ENCODE measurements at regions not wholly inside any gene's neighbourhood (a gene's known extent, or its start where the extent isn't known, plus 50 kb on each side); places are given as distances from the start of the nearest gene placed in this dataset.
A peak's percentile ranks its signal among the peaks of the same experiment; 100 is the strongest.
"Not testable (repeated sequence)": the region's sequence is repeated elsewhere in the genome, so short reads cannot be mapped to it uniquely, and the experiment has no call there.

DNA sequence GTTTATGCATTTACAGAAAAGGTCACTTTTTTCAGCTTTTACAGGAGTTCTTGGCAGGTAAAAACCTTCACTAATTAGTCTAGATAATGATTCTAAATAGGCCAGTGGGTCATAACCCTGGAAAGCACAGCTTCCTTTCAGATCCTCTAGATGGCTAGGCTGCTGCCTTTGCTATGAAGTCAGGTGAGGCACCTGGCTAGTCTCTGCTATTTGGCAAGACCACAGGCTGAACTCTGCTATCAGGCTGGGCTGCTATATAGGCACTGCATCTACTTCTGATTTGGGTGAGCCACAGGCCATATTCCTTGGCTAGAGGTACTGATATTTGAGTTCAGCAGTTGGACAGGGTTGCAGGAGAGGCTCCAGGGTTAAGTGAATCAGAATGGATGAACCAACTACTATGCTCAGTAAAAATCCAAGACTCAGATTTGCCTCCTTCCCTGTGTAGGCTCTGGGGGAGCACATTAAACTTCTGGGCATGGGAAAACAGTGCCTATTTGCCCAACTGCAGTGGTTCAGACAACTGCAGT lies 665.7 kb upstream of the TBL1XR1 start:
- no peak for DNase-seq

GRCh38 chr3:177871267-177871666 lies 665.0 kb upstream of the KCNMB2 start:
- not testable (repeated sequence) for DNase-seq

- no peak for DNase-seq
Observed at GRCh38 chr3:177878192-177878591, 658.0 kb upstream of the KCNMB2 start.

DNA sequence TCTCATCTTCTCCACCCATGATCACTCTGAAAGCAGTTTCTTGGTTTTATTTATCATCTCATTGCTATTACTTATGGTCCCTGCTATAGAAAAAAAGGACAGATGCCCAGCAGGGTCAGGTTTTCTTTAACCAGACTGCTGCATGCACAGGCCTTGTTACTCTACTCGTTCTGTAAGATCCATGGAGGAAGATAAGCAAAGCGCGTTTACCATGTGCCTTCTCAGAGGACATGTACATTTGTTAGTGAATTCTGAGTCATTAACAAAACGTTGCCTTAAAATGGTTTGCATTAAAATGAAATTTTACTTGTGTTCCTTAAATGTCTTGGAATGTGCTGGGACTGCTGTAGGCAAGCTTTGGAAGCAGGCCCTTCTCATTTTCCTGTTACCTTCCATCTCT lies 657.3 kb upstream of the KCNMB2 start:
- no peak for DNase-seq

GRCh38 chr3:177881351-177881750 lies 654.9 kb upstream of the KCNMB2 start:
- DNase-seq, result no peak

DNA sequence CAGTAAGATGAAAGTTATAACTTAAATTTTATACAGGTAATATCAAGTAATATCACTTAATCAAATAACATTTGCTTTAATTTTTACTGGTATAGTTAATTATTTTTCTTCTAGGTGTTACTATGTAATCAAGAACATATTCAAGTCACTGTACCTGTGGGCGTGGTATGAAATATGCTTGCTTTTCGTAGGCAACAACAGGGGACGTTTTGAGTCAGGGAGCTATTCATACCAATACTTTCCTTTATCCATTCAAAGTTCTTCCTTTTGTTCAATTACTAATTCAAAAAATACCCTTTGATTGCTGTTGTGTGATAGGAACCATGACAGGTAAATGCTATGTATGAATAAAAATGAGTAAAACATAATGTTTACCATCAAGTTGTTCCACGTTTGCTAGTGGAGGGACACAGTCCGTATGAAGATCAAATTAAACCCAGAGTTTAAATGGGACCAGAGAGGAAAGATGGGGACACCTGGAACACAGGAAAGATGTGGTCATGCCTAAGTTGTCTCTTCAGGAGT lies 654.0 kb upstream of the KCNMB2 start:
- no peak for DNase-seq

- DNase-seq, result no peak
Observed at GRCh38 chr3:177883091-177883490, 653.1 kb upstream of the KCNMB2 start.

DNA sequence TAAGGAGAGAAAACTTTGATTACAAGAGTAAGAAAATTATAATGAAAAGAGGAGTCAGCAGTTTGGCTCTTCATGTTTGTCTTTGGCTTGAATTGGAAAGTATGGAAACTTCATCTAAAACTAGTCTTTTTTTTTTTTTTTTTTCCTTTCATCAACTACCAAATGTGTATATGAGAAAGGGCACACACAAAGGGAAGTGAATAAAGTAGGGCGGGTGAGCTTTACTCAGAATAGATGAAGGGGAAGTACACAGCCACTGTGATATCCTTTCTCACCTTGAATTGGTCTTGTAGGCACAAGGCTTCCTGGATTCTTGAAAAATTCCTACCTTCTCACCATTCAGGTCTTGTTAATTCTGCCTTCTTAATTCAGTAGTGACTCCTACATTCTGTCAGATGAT lies 652.3 kb upstream of the KCNMB2 start:
- no peak for DNase-seq

DNA sequence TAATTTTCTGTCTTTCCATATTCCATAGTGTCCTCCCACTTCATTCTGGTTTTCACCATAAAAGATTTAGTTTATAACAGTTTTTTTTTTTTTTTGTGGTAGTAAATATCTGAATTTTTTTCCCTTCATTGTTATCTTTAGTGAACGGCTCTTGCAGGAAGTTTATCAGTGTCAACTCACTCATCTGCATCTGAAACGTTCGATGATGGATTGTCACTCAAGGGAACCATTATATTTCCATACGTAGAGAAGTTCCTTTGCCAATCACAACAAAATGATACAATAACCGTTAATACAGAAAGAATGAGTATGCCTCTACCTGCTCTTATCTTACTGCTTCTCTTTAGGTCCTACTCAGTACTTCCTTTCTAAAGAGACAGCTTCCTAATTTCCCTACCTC lies 651.2 kb upstream of the KCNMB2 start:
- DNase-seq, result no peak

- no peak for DNase-seq
Observed at GRCh38 chr3:177886501-177886900, 649.7 kb upstream of the KCNMB2 start.

- no peak for DNase-seq
Observed at GRCh38 chr3:177887475-177887874, 648.8 kb upstream of the KCNMB2 start.

DNA sequence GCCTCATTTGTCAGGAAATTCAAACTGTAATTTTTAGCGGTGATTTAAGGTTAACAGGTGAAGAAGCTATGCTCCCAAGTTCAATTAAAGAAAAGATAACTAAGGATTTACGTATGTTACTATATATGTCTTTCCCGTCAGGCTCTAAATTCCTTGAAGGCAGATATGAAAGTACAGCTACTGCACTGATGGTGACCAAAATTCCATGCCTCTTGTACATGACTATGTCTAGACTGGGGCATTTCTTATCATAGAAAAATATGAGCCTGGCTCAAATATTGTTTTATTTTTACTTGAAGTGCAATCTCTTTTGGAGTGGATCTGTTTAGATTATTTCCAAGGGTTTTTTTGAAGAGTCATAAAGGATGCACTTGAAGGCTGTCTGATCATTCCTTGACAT lies 647.1 kb upstream of the KCNMB2 start:
- DNase-seq, result no peak

GRCh38 chr3:177889652-177890358 lies 646.4 kb upstream of the KCNMB2 start:
- DNase-seq, result no peak

DNA sequence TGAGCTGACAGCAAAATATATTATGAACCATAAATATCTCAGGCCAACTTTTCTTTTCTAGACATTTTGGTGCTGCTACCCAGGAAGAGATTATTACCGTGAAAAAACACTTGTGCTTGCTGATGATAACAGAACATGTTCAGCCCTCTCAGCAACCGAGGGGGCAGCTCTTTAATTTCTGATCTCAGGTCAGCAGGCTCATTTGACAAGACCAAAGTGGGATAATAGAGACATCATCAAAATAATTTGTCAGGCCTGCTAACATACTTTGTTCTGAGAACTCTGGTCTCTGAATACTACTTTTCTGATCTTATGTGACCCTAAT lies 645.9 kb upstream of the KCNMB2 start:
- no peak for DNase-seq

GRCh38 chr3:177891569-177891968 lies 644.7 kb upstream of the KCNMB2 start:
- not testable (repeated sequence) for DNase-seq

DNA sequence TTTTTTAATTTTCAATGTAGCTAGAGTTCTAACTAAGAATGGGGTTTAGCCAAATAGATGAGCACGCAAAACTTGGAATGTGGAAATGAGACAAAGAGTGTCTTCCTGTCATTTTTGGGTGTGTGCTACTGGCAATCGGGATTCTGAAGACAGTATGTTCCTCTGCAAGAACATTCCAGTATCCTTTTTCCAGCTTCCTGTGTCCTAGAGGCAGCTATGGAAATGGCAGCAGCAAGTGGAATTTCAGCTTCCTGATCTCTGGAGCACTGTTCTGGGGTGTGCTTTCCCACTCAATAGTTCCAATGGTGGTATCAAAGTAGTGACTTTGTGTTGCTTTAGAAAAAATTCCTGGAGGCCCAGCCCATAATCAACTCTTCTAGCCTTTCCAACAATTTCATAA lies 642.9 kb upstream of the KCNMB2 start:
- DNase-seq, result no peak

DNA sequence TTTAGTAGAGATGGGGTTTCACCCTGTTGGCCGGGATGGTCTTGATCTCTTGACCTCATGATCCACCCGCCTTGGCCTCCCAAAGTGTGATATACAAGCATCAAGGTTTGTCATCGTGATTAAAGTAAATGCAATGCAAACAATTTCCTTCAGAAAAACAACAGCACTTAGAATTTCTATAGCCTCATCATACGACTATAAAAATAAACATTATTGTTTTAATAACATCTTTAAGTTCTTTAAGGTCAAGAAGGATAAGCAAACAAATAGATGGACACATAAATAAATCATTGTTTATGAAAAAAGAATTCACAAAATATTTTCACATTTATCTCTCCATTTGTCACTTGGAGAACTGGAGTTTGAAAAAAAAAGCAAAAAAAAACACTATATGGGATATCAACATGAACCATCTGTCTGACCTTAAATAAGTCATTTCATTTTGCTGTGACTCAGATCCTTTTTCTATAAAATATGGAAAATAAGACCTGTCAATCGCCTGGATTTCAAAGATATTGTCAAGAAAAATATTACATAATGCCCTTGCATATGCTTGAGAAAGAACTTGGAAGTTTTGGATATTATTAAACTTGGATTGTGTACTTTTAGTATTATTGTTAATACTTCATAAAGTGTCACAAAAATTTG lies 642.0 kb upstream of the KCNMB2 start:
- DNase-seq, result no peak

DNA sequence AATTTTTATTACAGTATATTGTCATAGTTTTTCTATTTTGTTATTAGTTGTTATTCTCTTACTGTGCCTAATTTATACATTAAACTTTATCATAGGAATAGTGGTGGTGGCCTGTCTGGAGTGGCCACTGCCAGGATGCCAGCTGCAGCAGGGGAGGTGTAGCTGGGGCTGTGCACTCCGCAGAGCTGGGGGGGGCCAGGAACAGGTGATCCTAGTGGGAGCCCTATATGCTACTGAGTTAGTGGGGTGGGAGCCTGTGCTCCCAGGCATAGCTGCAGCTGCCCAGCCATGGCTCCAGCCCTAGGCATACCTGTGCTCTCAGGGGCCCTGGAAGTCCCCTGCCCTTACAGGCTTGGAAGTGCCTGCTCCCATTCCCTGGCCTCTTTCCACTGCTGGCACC lies 638.1 kb upstream of the KCNMB2 start:
- DNase-seq, result no peak

DNA sequence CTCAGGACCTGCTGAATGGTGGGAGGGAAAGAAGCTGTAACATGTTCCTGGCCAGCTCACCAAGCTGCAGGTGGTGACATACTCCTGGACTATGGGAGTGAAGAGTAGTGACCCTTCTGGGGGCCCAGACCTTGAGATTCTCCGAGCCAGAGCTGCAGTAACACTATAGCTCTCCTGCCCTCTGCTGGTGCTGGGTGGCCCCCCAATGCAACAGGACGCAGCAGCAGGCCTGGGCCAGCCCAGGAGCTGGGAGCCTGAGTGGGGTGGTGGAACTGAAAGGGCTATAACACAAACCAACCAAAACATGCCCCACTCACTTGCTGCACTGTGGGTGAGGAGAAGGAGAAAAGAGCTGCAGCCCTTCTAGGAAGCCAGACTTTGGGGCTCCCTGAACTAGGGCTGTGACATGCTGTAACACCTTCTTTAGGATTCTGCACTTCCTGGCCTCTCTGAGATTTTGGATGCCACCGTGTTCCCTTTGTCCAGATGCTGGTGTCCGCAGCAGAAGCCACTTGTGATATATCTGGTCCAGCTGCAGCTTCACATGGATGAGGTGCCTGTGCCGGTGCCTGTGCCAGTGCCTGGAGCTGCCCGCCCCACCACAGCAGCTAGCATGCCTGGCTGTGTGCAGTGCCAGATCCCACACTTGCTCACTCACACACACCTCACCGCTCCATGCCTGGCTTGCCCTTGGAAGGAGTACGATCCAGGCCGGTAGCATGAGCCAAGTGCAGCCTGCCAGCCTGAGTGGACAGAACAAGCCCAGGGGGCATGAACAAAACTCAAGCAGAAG lies 636.8 kb upstream of the KCNMB2 start:
- DNase-seq, result no peak

DNA sequence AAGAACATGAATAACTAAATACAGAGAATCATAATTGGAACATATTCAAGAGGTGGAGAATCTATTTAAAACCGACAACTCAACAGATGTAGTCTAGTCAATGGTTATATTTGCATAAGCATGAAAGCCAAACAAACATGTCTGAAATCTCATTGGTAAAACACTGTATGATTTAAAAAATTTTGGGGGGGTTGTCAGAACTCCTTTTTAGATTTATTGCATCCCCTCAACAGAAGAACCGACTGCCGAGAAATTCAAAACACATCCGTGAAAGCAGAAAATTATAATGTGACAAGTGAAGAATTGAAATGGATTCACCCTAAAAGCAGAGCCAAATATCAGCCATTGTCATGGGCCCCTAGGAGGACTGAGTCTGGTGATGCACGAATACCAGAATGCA lies 633.4 kb upstream of the KCNMB2 start:
- no peak for DNase-seq

GRCh38 chr3:177904621-177905020 lies 631.6 kb upstream of the KCNMB2 start:
- DNase-seq, result no peak

GRCh38 chr3:177905173-177906125 lies 630.8 kb upstream of the KCNMB2 start:
- DNase-seq, result peak; percentile 17
